ENCODE measurements at regions not wholly inside any gene's neighbourhood (a gene's known extent, or its start where the extent isn't known, plus 50 kb on each side); places are given as distances from the start of the nearest gene placed in this dataset.

- DNase-seq (ENCODE audit: insufficient read length, low spot score): peak; percentile 79
- peak; percentile 86 for FAIRE-seq
These were observed 243.2 kb upstream of the GSE1 start for GRCh38 chr16:85369741-85370528.

DNA sequence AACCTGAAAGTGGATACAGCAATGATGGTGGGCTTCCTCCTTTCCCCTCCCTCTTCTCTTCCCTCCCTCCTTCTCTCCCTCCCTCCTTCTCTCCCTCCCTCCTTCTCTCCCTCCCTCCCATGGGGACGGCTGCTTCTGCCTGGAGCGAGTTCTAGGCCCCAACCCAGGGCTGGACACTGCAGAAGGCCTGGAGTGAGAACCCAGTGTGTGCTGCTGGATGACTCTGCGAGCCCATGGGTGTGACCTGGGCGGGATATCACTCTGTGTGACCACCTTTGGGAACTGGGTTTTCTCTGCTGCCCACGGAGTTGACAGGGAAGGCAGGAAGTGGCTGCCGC is 242.6 kb upstream of the GSE1 start:
- no peak for DNase-seq (ENCODE audit: insufficient read length, low spot score)

DNA sequence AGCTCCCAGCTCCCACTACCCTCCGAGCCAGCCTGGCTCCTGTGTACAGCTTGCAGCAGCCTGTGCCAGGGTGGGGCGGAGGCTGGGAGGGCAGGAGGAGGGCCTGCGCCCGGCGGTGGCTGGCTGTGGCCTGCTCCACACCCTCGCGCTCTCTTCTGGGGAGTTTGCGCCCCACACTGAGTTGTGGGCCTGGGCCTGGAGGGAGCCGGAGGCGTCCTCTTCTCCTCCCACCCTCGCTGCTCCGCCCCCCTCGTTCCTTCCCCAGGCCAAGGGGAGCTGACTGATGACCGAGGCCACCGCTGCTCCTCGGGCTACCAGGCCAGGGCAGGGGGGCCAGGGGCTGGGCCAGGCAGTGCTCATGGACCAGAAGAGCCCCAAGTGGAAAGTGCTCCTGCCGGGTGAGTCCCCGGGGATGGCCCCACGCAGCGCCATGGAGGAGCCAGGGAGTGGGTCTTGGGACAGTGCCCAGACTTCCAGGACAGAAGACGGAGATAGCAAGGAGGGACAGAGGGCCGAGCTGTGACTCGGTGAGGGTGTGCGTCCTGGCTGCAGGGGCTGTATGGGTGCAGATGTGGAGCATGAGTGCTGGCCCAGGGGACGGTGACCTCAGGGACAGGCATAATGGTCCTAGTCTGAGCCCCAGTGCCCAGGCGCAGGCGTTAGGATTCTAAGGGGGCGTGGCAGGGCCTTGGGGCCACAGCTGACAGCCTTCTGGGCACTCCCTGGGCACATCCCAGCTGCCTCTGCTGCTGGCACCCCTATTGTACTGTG is 242.1 kb upstream of the GSE1 start:
- DNase-seq (ENCODE audit: insufficient read length, low spot score) (no peak), FAIRE-seq (peak; percentile 4)

More for the DNA sequence above, 242.6 kb upstream of the GSE1 start:
- no peak for FAIRE-seq

DNA sequence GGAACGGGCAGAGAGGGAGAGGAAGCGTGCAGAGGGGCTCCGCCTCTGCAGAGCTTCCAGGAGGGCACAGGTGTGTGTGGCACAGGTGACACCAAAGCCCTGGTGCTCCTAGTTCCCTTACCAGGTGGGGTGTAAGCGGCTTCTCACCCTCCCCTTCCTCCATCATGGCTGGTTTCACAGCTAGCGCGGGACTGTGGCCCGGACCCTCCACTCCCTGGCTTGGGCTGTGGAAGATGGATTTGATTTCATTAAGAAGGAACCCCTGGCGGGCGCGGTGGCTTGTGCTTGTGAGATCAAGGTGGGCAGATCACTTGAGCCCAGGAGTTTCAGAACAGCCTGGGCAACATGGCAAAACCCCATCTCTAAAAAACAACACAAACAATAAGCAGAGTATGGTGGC is 241.2 kb upstream of the GSE1 start:
- no peak for DNase-seq (ENCODE audit: insufficient read length, low spot score)
- FAIRE-seq: no peak

GRCh38 chr16:85372627-85373372 is 240.3 kb upstream of the GSE1 start:
- FAIRE-seq (peak; percentile 91), DNase-seq (ENCODE audit: insufficient read length, low spot score) (peak; percentile 69)

DNA sequence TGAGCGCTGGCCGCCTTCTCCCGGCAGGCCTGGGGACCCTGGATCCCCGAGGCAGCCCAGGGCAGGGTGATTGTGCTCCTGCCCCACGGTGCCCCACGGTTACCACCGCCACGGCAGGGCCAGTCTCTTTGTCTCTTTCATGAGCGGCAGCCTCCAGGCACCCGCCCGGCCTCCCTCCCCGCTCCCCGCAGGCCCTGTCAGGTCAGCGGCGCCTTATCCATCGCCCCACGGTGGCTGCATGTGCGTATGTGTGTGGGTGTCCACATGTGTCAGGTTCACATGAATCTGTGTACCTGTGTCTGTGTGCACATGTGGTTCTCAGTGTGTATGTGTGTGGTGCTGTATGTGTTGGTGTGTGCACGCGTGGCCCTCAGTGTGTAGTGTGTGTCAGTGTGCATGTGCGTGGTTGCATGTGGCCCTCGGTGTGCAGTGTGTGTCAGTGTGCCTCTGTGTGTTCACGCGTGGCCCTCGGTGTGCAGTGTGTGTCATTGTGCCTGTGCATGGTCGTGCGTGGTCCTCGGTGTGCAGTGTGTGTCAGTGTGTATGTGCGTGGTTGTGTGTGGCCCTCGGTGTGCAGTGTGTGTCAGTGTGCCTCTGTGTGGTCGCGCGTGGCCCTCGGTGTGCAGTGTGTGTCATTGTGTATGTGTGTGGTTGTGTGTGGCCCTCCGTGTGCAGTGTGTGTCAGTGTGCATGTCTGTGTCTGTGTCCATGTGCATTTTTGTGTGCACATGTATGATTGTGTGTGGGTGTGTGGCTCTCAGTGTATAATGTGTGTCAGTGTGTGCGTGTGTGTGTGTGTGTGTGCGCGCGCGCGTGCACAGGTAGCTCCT is 239.2 kb upstream of the GSE1 start:
- DNase-seq (ENCODE audit: insufficient read length, low spot score) (no peak), FAIRE-seq (peak; percentile 98)

GRCh38 chr16:85374571-85374872 is 238.6 kb upstream of the GSE1 start:
- DNase-seq (ENCODE audit: insufficient read length, low spot score) (no peak), FAIRE-seq (no peak)

DNA sequence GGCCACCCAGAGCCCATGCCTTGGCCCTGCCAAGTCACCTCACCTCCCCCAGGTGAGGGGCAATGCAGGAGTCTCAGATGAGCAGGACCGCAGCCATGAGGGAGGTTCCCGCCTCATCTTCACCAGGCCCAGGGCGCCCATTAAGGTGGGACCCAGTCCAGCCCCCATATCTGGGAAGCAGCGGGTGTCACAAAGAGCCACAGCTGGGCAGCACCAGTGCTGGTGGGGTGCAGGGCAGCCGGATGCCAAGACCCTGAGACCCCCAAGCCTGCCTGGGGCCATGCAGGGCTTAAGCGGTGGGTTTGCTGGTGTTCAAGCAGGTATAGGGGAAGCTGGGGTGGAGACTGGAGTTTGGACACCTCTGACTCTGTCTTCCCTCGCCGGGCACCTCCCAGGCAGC is 237.8 kb upstream of the GSE1 start:
- no peak for DNase-seq (ENCODE audit: insufficient read length, low spot score)
- FAIRE-seq: no peak

- FAIRE-seq: no peak
- no peak for DNase-seq (ENCODE audit: insufficient read length, low spot score)
These were observed 236.6 kb upstream of the GSE1 start for GRCh38 chr16:85376292-85377095.

DNA sequence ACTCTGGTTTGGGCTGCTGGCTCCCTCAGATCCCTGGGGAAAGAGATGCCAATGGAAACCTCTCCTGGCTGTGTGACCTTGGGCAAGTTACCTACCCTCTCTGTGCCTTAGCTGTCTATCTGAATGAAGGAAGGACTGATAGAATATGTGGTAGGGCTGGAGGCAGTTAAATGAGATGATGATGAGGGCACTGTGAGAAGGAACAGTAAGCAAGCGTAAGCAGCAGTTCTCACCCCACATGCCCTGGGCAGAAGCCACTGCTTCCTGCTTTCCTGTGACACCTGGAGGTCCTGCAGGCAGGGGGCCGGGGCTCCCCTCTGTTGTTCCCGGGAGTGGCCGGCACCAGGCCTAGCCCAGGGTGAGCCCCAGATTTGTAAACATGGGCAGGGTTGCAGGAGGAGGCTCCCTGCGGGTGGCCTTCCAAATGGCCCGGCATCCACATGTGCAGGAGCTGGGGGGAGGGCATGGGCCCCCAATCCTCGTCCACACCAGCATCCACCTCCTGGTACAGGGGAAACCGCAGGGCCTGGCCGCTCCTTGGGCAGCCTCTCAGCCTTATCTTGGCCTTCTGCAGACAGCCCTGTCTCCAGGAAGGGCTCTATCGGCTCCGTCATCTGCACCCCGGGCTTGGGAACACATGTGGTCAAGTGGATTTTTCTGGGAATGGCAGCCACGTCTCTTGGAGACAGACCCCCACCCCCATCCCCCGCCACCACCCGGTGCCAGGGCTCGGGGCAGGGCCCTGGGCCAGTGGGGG is 235.6 kb upstream of the GSE1 start:
- FAIRE-seq (no peak), DNase-seq (ENCODE audit: insufficient read length, low spot score) (no peak)

DNA sequence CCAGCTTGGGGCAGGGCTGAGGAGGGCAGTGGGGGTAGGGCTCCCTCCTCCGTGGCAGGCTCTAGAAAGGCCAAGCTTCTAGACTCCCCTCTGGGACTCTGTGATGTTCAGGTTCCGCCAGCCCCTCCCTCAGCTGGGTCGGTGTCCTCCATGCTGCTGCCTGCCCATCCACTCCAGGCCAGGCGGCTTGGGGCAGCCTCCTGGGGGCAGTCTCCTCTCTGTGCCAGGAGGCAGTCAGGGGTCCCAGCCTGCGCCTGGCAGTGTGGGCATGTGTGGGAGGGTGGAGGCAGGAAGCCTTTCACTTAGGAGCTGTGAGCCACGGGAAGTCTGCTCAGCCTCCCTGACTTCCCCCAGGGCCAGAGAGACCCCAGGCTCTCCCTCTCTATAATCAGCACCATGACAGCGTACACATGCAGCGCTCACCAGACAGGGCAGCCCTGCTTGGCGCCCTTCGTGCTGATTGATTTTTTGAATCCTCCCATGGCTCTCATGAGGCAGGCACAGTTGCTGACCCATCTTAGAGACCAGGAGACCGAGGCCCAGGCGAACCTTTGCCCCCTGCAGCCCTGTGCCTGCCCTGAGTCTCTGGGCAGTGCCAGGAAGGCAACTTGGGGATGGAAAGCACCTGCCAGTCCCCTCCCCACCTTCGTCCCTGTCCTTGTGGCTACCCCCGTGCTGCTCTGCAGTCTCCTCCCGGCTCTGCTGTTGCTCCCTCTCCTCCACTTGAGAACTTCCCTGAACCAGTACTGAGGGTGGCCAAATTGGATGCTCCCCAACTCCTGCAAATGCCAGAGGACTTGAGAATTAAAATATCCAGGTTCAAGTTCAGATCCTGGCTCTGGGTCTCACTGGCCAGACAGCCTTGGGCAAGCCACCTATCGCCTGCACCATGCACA is 234.7 kb upstream of the GSE1 start:
- FAIRE-seq: no peak
- DNase-seq (ENCODE audit: insufficient read length, low spot score): no peak

DNA sequence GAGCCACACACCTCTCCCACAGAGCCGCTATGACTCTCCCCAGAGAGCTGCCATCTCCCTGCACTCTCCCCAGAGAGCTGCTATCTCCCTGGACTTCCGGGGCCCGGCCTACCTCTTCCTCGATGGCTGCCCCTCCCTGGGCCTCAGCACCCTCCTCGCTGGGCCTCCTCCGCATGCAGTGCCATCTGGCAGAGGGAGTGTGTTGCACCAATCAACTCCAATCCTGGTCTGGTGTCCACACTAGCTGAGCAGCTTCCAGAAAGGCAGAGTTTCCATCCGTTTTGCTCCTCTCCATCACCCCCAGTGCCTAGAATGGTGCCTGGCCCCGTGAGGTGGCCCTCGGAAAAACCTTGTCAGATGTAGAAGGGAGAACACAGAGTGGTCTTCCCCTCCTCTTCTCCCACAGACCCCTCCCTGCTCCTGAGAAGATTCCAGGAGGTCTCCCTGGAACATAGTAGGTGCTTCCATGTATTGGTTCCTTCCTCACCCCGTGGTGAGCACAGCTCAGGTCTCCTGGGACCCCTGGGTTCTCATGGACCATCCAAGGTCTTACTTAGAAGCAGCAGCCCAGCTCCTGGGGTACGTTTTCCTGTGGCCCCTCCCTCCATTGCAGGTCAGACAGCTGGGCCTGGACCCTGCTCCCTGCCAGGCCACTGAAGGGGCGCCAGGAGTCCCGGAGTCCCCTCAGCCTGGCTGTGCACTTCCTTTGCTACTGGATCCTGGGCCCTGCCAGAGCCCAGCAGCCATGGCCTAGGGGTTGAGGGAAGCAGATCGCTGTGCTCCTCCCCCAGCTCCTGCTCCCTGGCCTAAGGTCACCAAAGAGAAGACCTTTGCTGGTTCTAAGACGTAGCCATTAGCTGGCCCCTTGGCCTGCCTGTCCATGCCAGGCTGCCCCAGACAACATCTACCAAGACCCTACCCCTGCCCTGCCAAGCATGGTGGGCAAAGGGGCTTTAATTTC is 233.8 kb upstream of the GSE1 start:
- FAIRE-seq: no peak
- no peak for DNase-seq (ENCODE audit: insufficient read length, low spot score)

DNA sequence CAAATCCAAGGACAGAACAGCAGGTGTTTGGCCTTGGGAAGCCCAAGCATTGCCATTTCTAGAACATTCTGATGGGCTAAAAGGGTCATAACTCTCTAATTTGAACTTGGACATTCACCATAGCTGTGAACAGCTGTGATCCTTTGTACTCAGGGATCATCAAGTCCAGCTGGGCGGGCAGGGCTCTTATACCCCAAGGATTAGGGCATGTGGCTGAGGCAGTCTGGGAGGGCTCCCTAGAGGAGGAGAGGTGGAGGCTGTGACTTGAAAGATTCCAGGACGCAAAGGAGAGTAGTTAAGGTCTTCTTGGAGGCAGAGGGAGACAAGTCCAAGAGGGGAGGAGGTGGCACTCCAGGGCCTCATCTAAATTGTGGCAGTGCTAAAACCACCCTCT is 233.1 kb upstream of the GSE1 start:
- FAIRE-seq: no peak
- DNase-seq (ENCODE audit: insufficient read length, low spot score): no peak

GRCh38 chr16:85380905-85381737 is 232.0 kb upstream of the GSE1 start:
- DNase-seq (ENCODE audit: insufficient read length, low spot score) (no peak), FAIRE-seq (no peak)

GRCh38 chr16:85381738-85382592 is 231.2 kb upstream of the GSE1 start:
- FAIRE-seq (no peak), DNase-seq (ENCODE audit: insufficient read length, low spot score) (no peak)

Data from HTR-8/SVneo (cell line).